Central memory CD8-positive, alpha-beta T cell (primary cell): ENCODE measurements at regions not wholly inside any gene's neighbourhood (a gene's known extent, or its start where the extent isn't known, plus 50 kb on each side); places are given as distances from the start of the nearest gene placed in this dataset.

ENCODE experiments used
- ATAC-seq: fragments of 150-1000 bp; cut with Tn5 transposase; replicated peaks from 2 replicates; pipeline ENCODE4 v1.10.0; 2022; ENCODE audit warnings: mild to moderate bottlenecking, moderate FRiP score, moderate number of reproducible peaks; ENCODE audit not compliant: poor library complexity, severe bottlenecking; ENCODE audit errors: extremely low read depth
- DNase-seq, 2 donors: peaks; one replicate each; pipeline ENCODE4 v3.0.0; 2021; ENCODE audit warnings: low spot score in 2 of 2
- H3K27ac Mint-ChIP-seq: one replicate; pipeline ENCODE4 v1.8.0; 2022; ENCODE audit warnings: low read depth, mild to moderate bottlenecking, moderate library complexity, mixed read lengths
- H3K27me3 Mint-ChIP-seq: one replicate; pipeline ENCODE4 v1.8.0; 2022; ENCODE audit warnings: mixed read lengths
- H3K36me3 Mint-ChIP-seq: one replicate; pipeline ENCODE4 v1.8.0; 2022; ENCODE audit warnings: mild to moderate bottlenecking, moderate library complexity, mixed read lengths; ENCODE audit not compliant: insufficient read depth
- H3K4me1 Mint-ChIP-seq: one replicate; pipeline ENCODE4 v1.8.0; 2022; ENCODE audit warnings: mixed read lengths
- H3K4me3 Mint-ChIP-seq: one replicate; pipeline ENCODE4 v1.8.0; 2022; ENCODE audit warnings: mild to moderate bottlenecking, moderate library complexity, mixed read lengths
- H3K9me3 Mint-ChIP-seq: one replicate; pipeline ENCODE4 v1.8.0; 2022; ENCODE audit warnings: mixed read lengths

DNA sequence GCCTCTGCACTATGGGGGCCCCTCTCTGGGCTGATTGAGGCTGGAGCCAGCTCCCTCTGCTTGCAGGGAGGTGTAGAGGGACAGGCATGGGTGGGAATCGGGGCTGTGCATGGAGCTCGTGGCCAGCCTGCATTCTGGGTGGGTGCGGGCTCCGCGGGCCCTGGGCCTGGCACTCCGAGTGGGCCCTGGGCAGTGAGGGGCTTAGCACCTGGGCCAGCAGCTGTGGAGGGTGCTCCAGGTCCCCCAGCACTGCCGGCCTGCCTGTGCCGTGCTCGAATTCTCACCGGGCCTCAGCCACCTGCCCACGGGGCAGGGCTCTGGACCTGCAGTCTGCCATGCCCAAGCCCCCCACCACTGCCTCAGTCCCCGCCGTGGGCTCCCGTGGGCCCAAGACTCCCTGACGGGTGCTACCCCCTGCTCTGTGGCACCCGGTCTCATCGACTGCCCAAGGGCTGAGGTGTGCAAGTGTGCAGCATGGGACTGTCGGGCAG, 681.2 kb downstream of the PDHA2 start:
- no peak for DNase-seq
- Mint-ChIP-seq H3K4me1 (no peaks in the 10 kb centered on the region), H3K9me3 (no peaks in the 10 kb centered on the region), H3K27ac (no peak overlapping the region), H3K36me3 (no peaks in the 10 kb centered on the region), H3K4me3 (no peak overlapping the region), H3K27me3 (no peaks in the 10 kb centered on the region)
- no peak for ATAC-seq

DNA sequence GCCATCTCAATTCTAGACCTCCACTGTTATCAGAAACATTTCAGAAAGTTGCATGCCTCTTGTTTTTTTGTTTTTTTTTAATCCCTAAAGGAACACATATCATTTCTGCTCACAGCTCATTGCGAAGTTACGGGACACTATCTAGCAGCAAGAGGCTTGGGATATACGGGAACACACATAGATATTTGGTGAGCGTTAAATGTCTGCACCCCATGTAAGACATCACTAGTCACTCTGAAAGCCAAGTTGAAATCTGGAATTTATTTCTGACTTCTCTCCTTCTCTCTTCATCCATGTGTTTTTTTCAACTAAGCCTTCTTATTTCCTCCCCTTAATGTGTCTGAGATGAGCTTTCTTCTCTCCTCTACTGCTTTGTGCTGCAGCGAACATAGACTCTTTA, 683.7 kb downstream of the PDHA2 start:
- ATAC-seq: no peak
- no peak for DNase-seq
- Mint-ChIP-seq H3K4me3 (no peak overlapping the region), H3K27ac (no peak overlapping the region), H3K36me3 (no peaks in the 10 kb centered on the region), H3K4me1 (no peaks in the 10 kb centered on the region), H3K9me3 (no peaks in the 10 kb centered on the region), H3K27me3 (no peaks in the 10 kb centered on the region)

- H3K4me3 Mint-ChIP-seq: no peak overlapping the region
- H3K9me3 Mint-ChIP-seq: no peaks in the 10 kb centered on the region
- H3K4me1 Mint-ChIP-seq: no peaks in the 10 kb centered on the region
- ATAC-seq (no peak), DNase-seq (no peak)
- no peaks in the 10 kb centered on the region for H3K36me3 Mint-ChIP-seq
- no peaks in the 10 kb centered on the region for H3K27me3 Mint-ChIP-seq
- H3K27ac Mint-ChIP-seq: no peak overlapping the region
Measured at GRCh38 chr4:96524311-96524875, 684.5 kb downstream of the PDHA2 start.

- ATAC-seq (no peak), DNase-seq (no peak)
- no peaks in the 10 kb centered on the region for H3K4me1 Mint-ChIP-seq
- no peaks in the 10 kb centered on the region for H3K27me3 Mint-ChIP-seq
- H3K36me3 Mint-ChIP-seq: no peaks in the 10 kb centered on the region
- no peak overlapping the region for H3K4me3 Mint-ChIP-seq
- no peak overlapping the region for H3K27ac Mint-ChIP-seq
- H3K9me3 Mint-ChIP-seq: no peaks in the 10 kb centered on the region
Measured at GRCh38 chr4:96525898-96526297, 686.0 kb downstream of the PDHA2 start.

DNA sequence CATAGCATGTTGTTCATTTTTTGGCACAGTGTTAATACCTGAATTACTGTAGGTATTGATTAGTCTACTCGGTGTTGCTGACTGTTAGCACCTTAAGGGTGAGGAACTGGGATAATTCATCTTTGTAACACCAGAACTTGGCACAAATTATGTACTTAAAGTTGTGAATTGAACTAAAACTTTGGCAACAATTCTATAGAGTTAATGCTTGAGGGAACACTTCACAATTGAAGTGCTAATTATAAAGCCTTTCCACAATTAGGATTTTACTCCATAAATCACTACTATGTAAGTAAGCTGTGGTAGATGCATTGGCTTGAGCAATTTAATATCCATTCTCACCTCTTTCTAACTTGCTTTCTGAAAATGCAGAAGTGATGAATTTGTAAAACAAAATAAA, 686.7 kb downstream of the PDHA2 start:
- Mint-ChIP-seq H3K4me1 (no peaks in the 10 kb centered on the region), H3K27ac (no peak overlapping the region), H3K4me3 (no peak overlapping the region), H3K27me3 (no peaks in the 10 kb centered on the region), H3K9me3 (no peaks in the 10 kb centered on the region), H3K36me3 (no peaks in the 10 kb centered on the region)
- DNase-seq (no peak), ATAC-seq (no peak)

DNA sequence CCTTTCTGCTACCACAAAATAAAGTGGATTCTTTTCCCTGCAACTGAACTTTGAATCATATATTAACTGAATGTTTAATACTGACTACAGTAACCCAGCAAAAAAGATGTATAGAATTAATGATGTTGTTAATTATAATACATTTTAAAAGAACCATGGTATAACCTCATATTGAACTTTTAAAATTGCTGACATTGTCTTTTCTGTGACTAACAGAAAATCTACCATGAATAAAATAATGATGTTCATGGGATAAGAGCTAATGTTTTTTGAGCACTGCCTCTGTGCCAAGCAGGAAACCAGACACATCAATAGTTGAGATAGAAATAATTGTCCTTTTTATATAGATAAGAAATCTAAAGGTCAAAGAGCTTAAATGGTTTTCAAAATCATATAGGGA, 691.9 kb downstream of the PDHA2 start:
- ATAC-seq (no peak), DNase-seq (no peak)
- no peak overlapping the region for H3K4me3 Mint-ChIP-seq
- H3K36me3 Mint-ChIP-seq: no peaks in the 10 kb centered on the region
- H3K27ac Mint-ChIP-seq: no peak overlapping the region
- H3K27me3 Mint-ChIP-seq: no peaks in the 10 kb centered on the region
- H3K4me1 Mint-ChIP-seq: no peaks in the 10 kb centered on the region
- peaks cover 12% of the 10 kb centered on the region for H3K9me3 Mint-ChIP-seq

DNA sequence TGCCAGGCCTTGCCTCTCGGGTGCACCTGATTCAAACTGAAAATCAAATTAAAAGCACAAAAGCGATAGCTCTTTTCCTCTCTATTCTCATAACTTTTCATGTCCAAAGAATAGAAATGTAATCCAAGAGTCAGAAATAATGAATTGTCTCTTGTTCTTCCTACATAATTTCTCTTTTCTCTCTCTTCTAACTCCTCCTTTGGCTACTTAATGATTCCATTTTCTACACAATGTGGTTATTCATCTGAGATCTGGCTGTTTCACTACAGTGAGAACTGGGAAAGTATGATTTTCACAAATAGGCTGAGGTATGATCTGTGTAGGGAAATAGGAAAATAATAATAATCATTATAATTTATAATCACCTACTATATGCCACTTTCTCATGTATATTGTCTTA, 703.5 kb downstream of the PDHA2 start:
- Mint-ChIP-seq H3K27ac (no peak overlapping the region), H3K4me1 (no peaks in the 10 kb centered on the region), H3K9me3 (peaks cover 18% of the 10 kb centered on the region), H3K36me3 (no peaks in the 10 kb centered on the region), H3K27me3 (no peaks in the 10 kb centered on the region), H3K4me3 (no peak overlapping the region)
- no peak for ATAC-seq
- no peak for DNase-seq

DNA sequence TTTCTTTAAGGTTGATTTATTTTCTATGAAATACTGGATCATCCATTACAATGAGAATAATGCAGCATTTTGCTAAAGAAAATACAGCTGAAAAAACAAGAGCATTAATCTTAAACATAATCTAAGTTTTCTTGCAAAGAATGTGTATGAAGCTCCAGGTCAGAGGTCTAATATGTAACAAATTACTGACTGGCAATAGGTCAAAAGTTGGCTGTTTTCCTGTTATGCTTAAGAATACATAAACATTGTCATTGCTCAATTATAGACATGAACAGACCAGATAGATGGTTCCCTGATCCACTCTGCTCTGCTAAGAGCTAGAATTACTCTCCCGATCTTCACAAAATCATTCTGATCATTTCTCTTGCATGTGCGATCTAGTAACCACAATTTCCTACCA, 718.6 kb downstream of the PDHA2 start:
- Mint-ChIP-seq H3K4me3 (no peak overlapping the region), H3K9me3 (peaks cover 11% of the 10 kb centered on the region), H3K27ac (no peak overlapping the region), H3K27me3 (no peaks in the 10 kb centered on the region), H3K36me3 (no peaks in the 10 kb centered on the region), H3K4me1 (no peaks in the 10 kb centered on the region)
- no peak for DNase-seq
- ATAC-seq: no peak

GRCh38 chr4:96566755-96567154, 726.9 kb downstream of the PDHA2 start:
- ATAC-seq (no peak), DNase-seq (no peak)
- Mint-ChIP-seq H3K9me3 (peaks cover 13% of the 10 kb centered on the region), H3K4me1 (no peaks in the 10 kb centered on the region), H3K27ac (no peak overlapping the region), H3K27me3 (no peaks in the 10 kb centered on the region), H3K4me3 (no peak overlapping the region), H3K36me3 (no peaks in the 10 kb centered on the region)

DNA sequence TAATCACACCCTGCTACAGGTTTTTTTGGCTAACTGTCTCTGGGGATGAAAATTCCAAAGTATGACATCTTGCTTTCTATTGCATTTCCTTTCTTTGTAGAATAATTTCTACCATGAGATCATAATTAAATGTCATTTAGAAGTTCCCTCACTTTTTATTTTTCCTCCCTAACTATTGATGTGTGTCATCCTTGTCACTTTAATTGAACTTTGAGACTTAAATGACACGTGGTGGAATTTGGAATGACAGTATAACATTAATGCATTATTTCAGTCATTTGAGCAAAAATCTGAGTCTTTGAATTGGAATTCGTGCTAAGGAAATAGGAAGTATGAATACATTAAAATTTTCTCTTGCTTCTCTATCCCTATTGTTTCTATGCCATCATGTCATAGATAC, 745.4 kb downstream of the PDHA2 start:
- Mint-ChIP-seq H3K4me3 (no peak overlapping the region), H3K27me3 (no peaks in the 10 kb centered on the region), H3K27ac (no peak overlapping the region), H3K9me3 (peaks cover 29% of the 10 kb centered on the region), H3K4me1 (no peaks in the 10 kb centered on the region), H3K36me3 (no peaks in the 10 kb centered on the region)
- DNase-seq: no peak
- no peak for ATAC-seq

GRCh38 chr4:96593422-96593821, 753.5 kb downstream of the PDHA2 start:
- Mint-ChIP-seq H3K36me3 (no peaks in the 10 kb centered on the region), H3K4me1 (no peaks in the 10 kb centered on the region), H3K27me3 (no peaks in the 10 kb centered on the region), H3K4me3 (no peak overlapping the region), H3K27ac (no peak overlapping the region), H3K9me3 (peaks cover 27% of the 10 kb centered on the region)
- no peak for ATAC-seq
- DNase-seq: no peak

DNA sequence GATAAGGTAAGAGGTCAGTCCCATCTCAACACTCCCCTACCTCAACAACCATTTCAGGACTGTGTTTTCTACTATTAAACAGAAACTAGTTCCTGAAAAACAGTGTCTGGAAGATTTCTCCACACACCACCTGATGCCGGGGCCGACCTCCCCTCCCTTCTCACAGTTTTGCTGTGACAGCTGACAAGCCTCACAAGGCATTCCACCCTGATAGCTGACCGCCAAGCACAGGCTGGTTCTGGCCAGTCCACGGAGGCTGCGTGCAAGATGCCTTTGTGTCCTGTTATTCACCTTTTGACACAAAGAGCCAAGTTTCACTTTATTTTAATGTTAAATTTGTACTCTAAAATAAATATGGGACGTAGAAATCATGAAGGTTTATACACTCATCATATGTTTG, 758.6 kb downstream of the PDHA2 start:
- no peak overlapping the region for H3K4me3 Mint-ChIP-seq
- no peaks in the 10 kb centered on the region for H3K4me1 Mint-ChIP-seq
- H3K27me3 Mint-ChIP-seq: no peaks in the 10 kb centered on the region
- H3K36me3 Mint-ChIP-seq: no peaks in the 10 kb centered on the region
- DNase-seq (no peak), ATAC-seq (no peak)
- H3K27ac Mint-ChIP-seq: no peak overlapping the region
- peaks cover 6% of the 10 kb centered on the region for H3K9me3 Mint-ChIP-seq

- H3K36me3 Mint-ChIP-seq: no peaks in the 10 kb centered on the region
- ATAC-seq (no peak), DNase-seq (no peak)
- no peaks in the 10 kb centered on the region for H3K27me3 Mint-ChIP-seq
- H3K27ac Mint-ChIP-seq: no peak overlapping the region
- H3K9me3 Mint-ChIP-seq: peaks cover 5% of the 10 kb centered on the region
- no peak overlapping the region for H3K4me3 Mint-ChIP-seq
- H3K4me1 Mint-ChIP-seq: no peaks in the 10 kb centered on the region
Measured at GRCh38 chr4:96599752-96600151, 759.9 kb downstream of the PDHA2 start.

- H3K36me3 Mint-ChIP-seq: no peaks in the 10 kb centered on the region
- no peak overlapping the region for H3K4me3 Mint-ChIP-seq
- H3K27ac Mint-ChIP-seq: no peak overlapping the region
- DNase-seq (no peak), ATAC-seq (no peak)
- H3K9me3 Mint-ChIP-seq: peaks cover 5% of the 10 kb centered on the region
- no peaks in the 10 kb centered on the region for H3K27me3 Mint-ChIP-seq
- no peaks in the 10 kb centered on the region for H3K4me1 Mint-ChIP-seq
Measured at GRCh38 chr4:96602661-96603060, 762.8 kb downstream of the PDHA2 start.
